Stimulated activated CD4-positive, alpha-beta T cell treated with anti-CD3 and anti-CD28 coated beads, Interleukin-4, amount 100 ng/mL, for 4 hours (primary cell): ENCODE measurements at regions not wholly inside any gene's neighbourhood (a gene's known extent, or its start where the extent isn't known, plus 50 kb on each side); places are given as distances from the start of the nearest gene placed in this dataset.

ENCODE experiments used
- DNase-seq, 2 experiments: peaks; one replicate each; pipeline ENCODE4 v3.0.0-alpha.2; 2020

- no peak for DNase-seq
Measured at GRCh38 chr17:56098746-56099145, 54.5 kb upstream of the ANKFN1 start.

DNA sequence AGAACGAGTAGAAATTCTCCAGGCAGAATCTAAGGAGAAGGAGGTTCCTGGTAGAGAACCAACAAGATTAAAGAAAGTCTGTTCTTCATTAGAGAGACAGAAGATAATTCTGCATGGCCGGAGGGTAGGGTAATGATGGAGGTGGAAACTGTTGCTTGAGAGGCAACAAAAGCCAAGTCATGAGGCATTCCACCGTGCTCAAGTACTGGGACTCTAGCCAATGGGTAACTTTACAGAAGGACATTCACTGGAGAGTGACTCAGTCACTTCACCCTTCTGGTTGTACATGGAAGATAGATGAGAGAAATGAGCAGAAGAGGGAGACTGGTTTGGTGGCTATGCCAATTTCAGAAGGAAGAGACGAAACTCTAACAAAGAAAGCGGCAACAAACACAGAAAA lies 53.6 kb upstream of the ANKFN1 start:
- no peak for DNase-seq
